CD4-positive, alpha-beta memory T cell (primary cell): ENCODE measurements at regions not wholly inside any gene's neighbourhood (a gene's known extent, or its start where the extent isn't known, plus 50 kb on each side); places are given as distances from the start of the nearest gene placed in this dataset.

Experiments
- CTCF ChIA-PET: fragments of 350-600 bp; sonication (Branson Sonifier 250); formaldehyde crosslinking; loops from one replicate; lab custom pipeline; 2021; ENCODE audit warnings: inconsistent platforms; ENCODE audit not compliant: partially characterized antibody; lab: Charles Lee
- POLR2A ChIA-PET: fragments of 350-600 bp; sonication (Branson Sonifier 250); formaldehyde crosslinking; loops from one replicate; lab custom pipeline; 2021; ENCODE audit not compliant: partially characterized antibody; lab: Charles Lee
- DNase-seq, 5 donors: peaks; one replicate each; pipeline versions ENCODE4 v3.0.0 to v3.0.0-alpha.2; 2020 to 2022; ENCODE audit warnings: mixed read lengths in 1 of 5
- H3K27ac ChIP-seq: one replicate; pipeline ENCODE4 v1.7.0; 2013; ENCODE audit warnings: low read depth, low read length
- H3K27me3 ChIP-seq: 2 replicates; pipeline ENCODE4 v1.7.0; 2013; ENCODE audit warnings: mild to moderate bottlenecking, low read length, moderate library complexity; ENCODE audit not compliant: insufficient read depth
- H3K36me3 ChIP-seq: 2 replicates; pipeline ENCODE4 v1.7.0; 2013; ENCODE audit warnings: mild to moderate bottlenecking, low read length, moderate library complexity; ENCODE audit not compliant: insufficient read depth
- H3K4me1 ChIP-seq: 2 replicates; pipeline ENCODE4 v1.7.0; 2013; ENCODE audit warnings: mild to moderate bottlenecking, low read length, moderate library complexity; ENCODE audit not compliant: insufficient read depth
- H3K4me3 ChIP-seq, 2 donors: one replicate each; pipeline ENCODE4 v1.7.0; 2013; ENCODE audit warnings: low read length in 2 of 2, mild to moderate bottlenecking in 1 of 2
- H3K9me3 ChIP-seq, 2 donors: one replicate each; pipeline ENCODE4 v1.7.0; 2013; ENCODE audit warnings: low read length in 2 of 2, control low read depth in 1 of 2; ENCODE audit not compliant: control insufficient read depth in 1 of 2
- H3K27ac Mint-ChIP-seq, 7 donors: one replicate each; pipeline ENCODE4 v1.8.0; 2020 to 2021; ENCODE audit warnings: mixed read lengths in 7 of 7, mild to moderate bottlenecking in 6 of 7, inconsistent platforms in 3 of 7, moderate library complexity in 3 of 7
- H3K27me3 Mint-ChIP-seq, 2 donors: one replicate each; pipeline ENCODE4 v1.8.0; 2020 to 2021; ENCODE audit warnings: mixed read lengths in 2 of 2
- H3K36me3 Mint-ChIP-seq, 2 donors: one replicate each; pipeline ENCODE4 v1.8.0; 2020 to 2021; ENCODE audit warnings: mixed read lengths in 2 of 2, inconsistent platforms in 1 of 2, mild to moderate bottlenecking in 1 of 2
- H3K4me1 Mint-ChIP-seq, 4 donors: one replicate each; pipeline ENCODE4 v1.8.0; 2020 to 2021; ENCODE audit warnings: mixed read lengths in 4 of 4, mild to moderate bottlenecking in 1 of 4
- H3K4me3 Mint-ChIP-seq, 8 donors: one replicate each; pipeline ENCODE4 v1.8.0; 2020 to 2021; ENCODE audit warnings: mixed read lengths in 8 of 8, mild to moderate bottlenecking in 7 of 8, moderate library complexity in 6 of 8, inconsistent platforms in 3 of 8
- H3K9me3 Mint-ChIP-seq, 8 donors: one replicate each; pipeline ENCODE4 v1.8.0; 2020 to 2021; ENCODE audit warnings: mixed read lengths in 8 of 8, mild to moderate bottlenecking in 5 of 8, inconsistent platforms in 3 of 8, moderate library complexity in 1 of 8
- intact Hi-C: fragments of 100-400 bp; cut with micrococcal nuclease; formaldehyde crosslinking; loops from one replicate; pipeline ENCODE4 v1.15.1; 2023

GRCh38 chr18:26722565-26722931 is 143.0 kb downstream of the AQP4 start:
- H3K27ac ChIP-seq: no peak overlapping the region
- DNase-seq: no peak
- CTCF ChIA-PET: no interaction called here
- H3K27ac Mint-ChIP-seq: peak overlapping the region in 1 of 7 donors; percentile 24
- no peaks in the 10 kb centered on the region for H3K9me3 ChIP-seq
- H3K27me3 ChIP-seq: no peaks in the 10 kb centered on the region
- H3K36me3 Mint-ChIP-seq: no peaks in the 10 kb centered on the region
- H3K36me3 ChIP-seq: no peaks in the 10 kb centered on the region
- no peak overlapping the region for H3K4me3 Mint-ChIP-seq
- no peaks in the 10 kb centered on the region for H3K4me1 ChIP-seq
- intact Hi-C loops: no loop called here
- peaks cover 0 to 5% (median 0%) of the 10 kb centered on the region in 8 donors for H3K9me3 Mint-ChIP-seq
- H3K4me1 Mint-ChIP-seq: no peaks in the 10 kb centered on the region
- POLR2A ChIA-PET: no interaction called here
- no peak overlapping the region for H3K4me3 ChIP-seq
- H3K27me3 Mint-ChIP-seq: peaks cover 0 to 3% of the 10 kb centered on the region in 2 donors

- Mint-ChIP-seq H3K27ac (no peak overlapping the region), H3K4me1 (no peaks in the 10 kb centered on the region), H3K27me3 (peaks cover 0 to 3% of the 10 kb centered on the region in 2 donors), H3K36me3 (no peaks in the 10 kb centered on the region), H3K4me3 (no peak overlapping the region), H3K9me3 (peaks cover 0 to 5% (median 0%) of the 10 kb centered on the region in 8 donors)
- H3K9me3 ChIP-seq: no peaks in the 10 kb centered on the region
- intact Hi-C loops: no loop called here
- no peak overlapping the region for H3K27ac ChIP-seq
- H3K36me3 ChIP-seq: no peaks in the 10 kb centered on the region
- ChIA-PET CTCF (no interaction called here), POLR2A (no interaction called here)
- no peak for DNase-seq
- H3K27me3 ChIP-seq: no peaks in the 10 kb centered on the region
- no peak overlapping the region for H3K4me3 ChIP-seq
- no peaks in the 10 kb centered on the region for H3K4me1 ChIP-seq
Measured at GRCh38 chr18:26721854-26722564, 143.5 kb downstream of the AQP4 start.

- DNase-seq: no peak
- Histone ChIP-seq H3K4me3 (no peak overlapping the region), H3K9me3 (no peaks in the 10 kb centered on the region), H3K4me1 (no peaks in the 10 kb centered on the region), H3K36me3 (no peaks in the 10 kb centered on the region), H3K27me3 (no peaks in the 10 kb centered on the region), H3K27ac (no peak overlapping the region)
- Mint-ChIP-seq H3K4me1 (no peaks in the 10 kb centered on the region), H3K36me3 (no peaks in the 10 kb centered on the region), H3K4me3 (no peak overlapping the region), H3K27ac (no peak overlapping the region), H3K27me3 (peaks cover 0 to 3% of the 10 kb centered on the region in 2 donors), H3K9me3 (peaks cover 0 to 5% (median 0%) of the 10 kb centered on the region in 8 donors)
- intact Hi-C loops: no loop called here
- ChIA-PET CTCF (no interaction called here), POLR2A (no interaction called here)
Measured at GRCh38 chr18:26719896-26720295, 145.6 kb downstream of the AQP4 start.

- no peak overlapping the region for H3K4me3 Mint-ChIP-seq
- Histone ChIP-seq H3K9me3 (no peaks in the 10 kb centered on the region), H3K4me3 (no peak overlapping the region), H3K27me3 (no peaks in the 10 kb centered on the region), H3K27ac (no peak overlapping the region), H3K36me3 (no peaks in the 10 kb centered on the region), H3K4me1 (no peaks in the 10 kb centered on the region)
- H3K27ac Mint-ChIP-seq: no peak overlapping the region
- H3K27me3 Mint-ChIP-seq: peaks cover 0 to 3% of the 10 kb centered on the region in 2 donors
- H3K36me3 Mint-ChIP-seq: no peaks in the 10 kb centered on the region
- CTCF ChIA-PET: interaction anchor here (0.7 kb wide), 1 partner anchor 389 kb away, joined by 3 read pairs; no protein-coding TSS in a partner anchor
- H3K4me1 Mint-ChIP-seq: no peaks in the 10 kb centered on the region
- no peak for DNase-seq
- intact Hi-C loops: no loop called here
- H3K9me3 Mint-ChIP-seq: peaks cover 0 to 5% (median 0%) of the 10 kb centered on the region in 8 donors
- POLR2A ChIA-PET: no interaction called here
Measured at GRCh38 chr18:26717123-26717719, 148.3 kb downstream of the AQP4 start.

GRCh38 chr18:26714739-26715138 is 150.8 kb downstream of the AQP4 start:
- Mint-ChIP-seq H3K9me3 (peaks cover 0 to 2% (median 0%) of the 10 kb centered on the region in 8 donors), H3K36me3 (no peaks in the 10 kb centered on the region), H3K27ac (no peak overlapping the region), H3K4me3 (no peak overlapping the region), H3K4me1 (no peaks in the 10 kb centered on the region), H3K27me3 (peaks cover 2 to 3% of the 10 kb centered on the region in 2 donors)
- ChIA-PET CTCF (no interaction called here), POLR2A (no interaction called here)
- H3K9me3 ChIP-seq: no peaks in the 10 kb centered on the region
- H3K36me3 ChIP-seq: no peaks in the 10 kb centered on the region
- no peaks in the 10 kb centered on the region for H3K4me1 ChIP-seq
- H3K27me3 ChIP-seq: no peaks in the 10 kb centered on the region
- intact Hi-C loops: no loop called here
- no peak for DNase-seq
- no peak overlapping the region for H3K4me3 ChIP-seq
- no peak overlapping the region for H3K27ac ChIP-seq

- DNase-seq: no peak
- H3K9me3 Mint-ChIP-seq: peaks cover 0 to 2% (median 0%) of the 10 kb centered on the region in 8 donors
- intact Hi-C loops: no loop called here
- H3K4me1 Mint-ChIP-seq: no peaks in the 10 kb centered on the region
- H3K4me1 ChIP-seq: no peaks in the 10 kb centered on the region
- H3K27ac Mint-ChIP-seq: no peak overlapping the region
- H3K27ac ChIP-seq: no peak overlapping the region
- peaks cover 2% of the 10 kb centered on the region in 2 donors for H3K27me3 Mint-ChIP-seq
- ChIA-PET POLR2A (no interaction called here), CTCF (no interaction called here)
- no peak overlapping the region for H3K4me3 ChIP-seq
- H3K36me3 Mint-ChIP-seq: no peaks in the 10 kb centered on the region
- no peaks in the 10 kb centered on the region for H3K9me3 ChIP-seq
- no peak overlapping the region for H3K4me3 Mint-ChIP-seq
- H3K27me3 ChIP-seq: no peaks in the 10 kb centered on the region
- H3K36me3 ChIP-seq: no peaks in the 10 kb centered on the region
Measured at GRCh38 chr18:26711756-26712155, 153.8 kb downstream of the AQP4 start.

- CTCF ChIA-PET: no interaction called here
- Histone ChIP-seq H3K4me3 (no peak overlapping the region), H3K4me1 (no peaks in the 10 kb centered on the region), H3K27me3 (no peaks in the 10 kb centered on the region), H3K36me3 (no peaks in the 10 kb centered on the region), H3K27ac (no peak overlapping the region), H3K9me3 (no peaks in the 10 kb centered on the region)
- peaks cover 0 to 2% (median 0%) of the 10 kb centered on the region in 8 donors for H3K9me3 Mint-ChIP-seq
- no peaks in the 10 kb centered on the region for H3K36me3 Mint-ChIP-seq
- DNase-seq: no peak
- H3K4me1 Mint-ChIP-seq: no peaks in the 10 kb centered on the region
- intact Hi-C loops: no loop called here
- no peak overlapping the region for H3K27ac Mint-ChIP-seq
- POLR2A ChIA-PET: no interaction called here
- H3K27me3 Mint-ChIP-seq: peaks cover 2% of the 10 kb centered on the region in 2 donors
- no peak overlapping the region for H3K4me3 Mint-ChIP-seq
Measured at GRCh38 chr18:26710470-26711096, 154.9 kb downstream of the AQP4 start.
